ENCODE measurements at regions not wholly inside any gene's neighbourhood (a gene's known extent, or its start where the extent isn't known, plus 50 kb on each side); places are given as distances from the start of the nearest gene placed in this dataset.
"Not testable (repeated sequence)": the region's sequence is repeated elsewhere in the genome, so short reads cannot be mapped to it uniquely, and the experiment has no call there.

- no peak for DNase-seq (ENCODE audit: low read depth, low spot score)
Observed at GRCh38 chr5:67771221-67771620, 444.3 kb upstream of the PIK3R1 start.

DNA sequence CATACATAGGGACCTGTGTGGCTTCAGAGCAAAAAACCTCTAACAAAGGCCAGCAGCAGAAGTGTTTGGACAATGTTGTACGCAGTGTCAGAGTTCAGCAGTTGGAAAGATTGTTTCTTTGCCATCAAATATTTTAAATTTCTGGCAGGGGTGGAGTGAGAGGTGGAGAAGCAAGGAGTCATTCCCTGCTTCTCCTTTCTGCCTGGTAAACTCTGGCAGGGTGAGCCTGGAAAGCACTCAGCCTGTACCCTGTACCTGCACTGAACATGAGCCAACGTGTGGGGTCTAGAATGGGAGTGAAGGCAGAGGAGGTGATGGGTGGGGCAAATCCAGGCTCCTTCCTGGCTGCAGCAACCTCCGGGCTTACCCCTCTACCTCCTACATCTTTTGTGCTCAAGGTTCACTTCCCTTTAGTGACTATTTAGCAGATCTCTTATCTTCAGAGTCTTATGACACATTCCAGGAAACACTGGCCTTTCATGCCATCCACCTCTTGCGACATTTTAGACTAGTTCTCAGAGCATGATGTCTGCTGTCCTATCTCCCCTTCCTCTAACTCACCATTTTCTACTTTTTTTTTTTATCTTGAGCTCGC lies 445.0 kb upstream of the PIK3R1 start:
- peak; percentile 22 for DNase-seq (ENCODE audit: low read depth, low spot score)

- DNase-seq (ENCODE audit: low read depth, low spot score), result no peak
Observed at GRCh38 chr5:67765697-67766096, 449.9 kb upstream of the PIK3R1 start.

- not testable (repeated sequence) for DNase-seq (ENCODE audit: low read depth, low spot score)
Observed at GRCh38 chr5:67757771-67758170, 457.8 kb upstream of the PIK3R1 start.

GRCh38 chr5:67752357-67752708 lies 463.2 kb upstream of the PIK3R1 start:
- no peak for DNase-seq (ENCODE audit: low read depth, low spot score)

GRCh38 chr5:67748165-67748690 lies 467.3 kb upstream of the PIK3R1 start:
- no peak for DNase-seq (ENCODE audit: low read depth, low spot score)

DNA sequence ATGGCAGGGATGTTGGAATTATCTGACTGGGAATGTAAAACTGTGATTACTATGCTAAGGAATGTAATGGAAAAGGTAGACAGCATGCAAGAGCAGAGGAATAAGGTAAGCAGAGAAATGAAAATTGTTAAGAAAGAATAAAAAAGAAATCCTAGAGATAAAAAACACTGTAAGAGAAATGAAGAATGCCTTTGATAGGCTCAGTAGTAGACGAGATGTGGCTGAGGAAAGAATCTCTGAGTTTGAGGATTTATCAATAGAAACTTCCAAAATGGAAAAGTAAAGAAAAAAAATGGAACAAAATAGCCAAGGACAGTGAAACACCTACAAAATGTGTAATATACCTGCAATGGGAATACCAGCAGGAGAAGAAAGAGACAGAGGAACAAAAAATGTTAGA lies 468.5 kb upstream of the PIK3R1 start:
- DNase-seq (ENCODE audit: low read depth, low spot score), result no peak

GRCh38 chr5:67746608-67747007 lies 468.9 kb upstream of the PIK3R1 start:
- DNase-seq (ENCODE audit: low read depth, low spot score), result not testable (repeated sequence)

GRCh38 chr5:67746103-67746502 lies 469.5 kb upstream of the PIK3R1 start:
- no peak for DNase-seq (ENCODE audit: low read depth, low spot score)

- DNase-seq (ENCODE audit: low read depth, low spot score), result no peak
Observed at GRCh38 chr5:67732921-67733320, 482.6 kb upstream of the PIK3R1 start.

GRCh38 chr5:67732471-67732870 lies 483.1 kb upstream of the PIK3R1 start:
- DNase-seq (ENCODE audit: low read depth, low spot score), result no peak

DNA sequence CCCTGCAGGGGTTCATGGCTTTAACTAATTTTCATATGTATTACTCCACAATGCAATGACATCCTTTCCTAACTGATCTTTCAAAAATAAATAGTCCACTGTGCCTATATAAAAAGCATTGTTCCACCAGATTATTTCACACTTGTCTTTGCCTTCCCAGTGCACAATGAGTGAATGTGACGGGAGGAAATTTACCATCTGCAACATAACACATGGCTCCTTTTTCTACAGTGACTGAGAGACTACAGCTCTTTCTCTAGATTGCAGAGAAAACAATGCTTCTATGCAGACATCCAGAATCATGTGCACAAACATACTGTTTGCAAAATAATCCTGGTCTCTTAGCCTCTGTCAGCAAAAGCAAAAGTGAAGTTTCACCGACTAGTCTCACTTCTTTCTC lies 483.7 kb upstream of the PIK3R1 start:
- no peak for DNase-seq (ENCODE audit: low read depth, low spot score)

GRCh38 chr5:67730917-67731474 lies 484.6 kb upstream of the PIK3R1 start:
- DNase-seq (ENCODE audit: low read depth, low spot score), result no peak

GRCh38 chr5:67728326-67728890 lies 487.1 kb upstream of the PIK3R1 start:
- DNase-seq (ENCODE audit: low read depth, low spot score), result no peak

GRCh38 chr5:67725604-67726003 lies 490.0 kb upstream of the PIK3R1 start:
- DNase-seq (ENCODE audit: low read depth, low spot score), result peak; percentile 3

GRCh38 chr5:67724412-67725135 lies 491.0 kb upstream of the PIK3R1 start:
- peak; percentile 22 for DNase-seq (ENCODE audit: low read depth, low spot score)

DNA sequence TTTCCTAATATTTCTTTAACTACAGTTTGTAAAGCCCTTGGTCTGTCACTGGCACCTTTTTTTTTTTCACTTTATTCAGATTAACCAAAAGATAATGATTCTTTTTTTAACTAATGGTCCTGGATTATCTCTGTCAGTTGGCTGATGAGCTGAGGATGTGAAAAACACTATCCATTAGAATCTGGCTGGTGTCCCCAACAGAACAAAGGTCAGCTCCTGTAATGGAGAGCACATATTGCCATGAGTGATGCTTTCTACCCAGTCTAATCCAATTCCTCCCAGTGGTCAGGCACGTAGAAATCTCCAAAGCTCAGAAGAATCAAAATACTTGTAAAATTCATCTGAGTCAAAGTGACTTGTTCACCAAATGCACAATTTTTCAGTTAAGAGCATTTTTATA lies 491.7 kb upstream of the PIK3R1 start:
- DNase-seq (ENCODE audit: low read depth, low spot score), result no peak

GRCh38 chr5:67722582-67722981 lies 493.0 kb upstream of the PIK3R1 start:
- not testable (repeated sequence) for DNase-seq (ENCODE audit: low read depth, low spot score)

DNA sequence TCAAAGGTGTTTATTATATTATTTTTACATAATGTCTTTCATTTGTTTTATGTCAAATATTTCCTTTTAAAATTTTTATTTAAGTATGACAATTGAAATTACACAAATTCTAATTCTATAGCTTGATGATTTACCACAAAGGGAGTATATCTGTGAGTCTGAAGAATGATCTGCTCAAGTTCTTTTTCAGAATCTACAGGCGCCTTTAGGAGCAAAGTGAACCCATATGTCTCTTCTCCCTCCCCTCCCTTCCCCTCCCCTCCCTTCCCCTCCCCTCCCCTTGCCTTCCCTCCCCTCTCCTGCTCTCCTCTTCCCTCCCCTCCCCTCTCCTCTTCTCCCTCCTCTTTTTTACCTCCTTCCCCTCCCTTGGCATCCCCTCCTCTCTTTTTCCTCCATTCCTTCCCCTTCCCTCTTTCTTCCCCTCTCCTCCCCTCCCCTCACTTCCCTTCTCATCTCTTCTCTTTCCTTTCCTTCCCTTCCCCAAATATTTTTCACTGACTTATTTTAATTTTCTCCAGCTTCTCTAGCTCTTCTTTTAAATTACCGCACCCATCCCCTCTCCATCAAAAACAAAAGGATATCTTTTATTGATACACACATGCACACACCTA lies 495.3 kb upstream of the PIK3R1 start:
- no peak for DNase-seq (ENCODE audit: low read depth, low spot score)

DNA sequence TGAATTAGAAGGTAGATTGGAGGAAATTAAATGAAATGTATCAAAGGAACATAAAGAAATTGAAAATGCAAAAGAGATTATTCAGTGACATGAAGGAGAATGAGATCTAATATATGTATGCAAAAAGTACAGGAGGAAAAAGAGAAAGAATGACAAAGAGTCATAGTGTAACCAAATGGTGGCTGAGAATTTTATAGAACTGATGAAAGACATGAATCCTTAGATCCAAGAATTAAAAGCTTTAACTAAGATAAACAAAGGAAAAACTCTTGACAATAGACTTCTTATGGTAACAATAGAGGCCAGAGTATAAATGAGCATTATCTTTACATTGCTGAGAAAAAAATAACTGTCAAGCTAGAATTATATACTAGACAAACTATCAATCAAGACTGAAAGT lies 505.4 kb upstream of the CD180 start:
- no peak for DNase-seq (ENCODE audit: low read depth, low spot score)

DNA sequence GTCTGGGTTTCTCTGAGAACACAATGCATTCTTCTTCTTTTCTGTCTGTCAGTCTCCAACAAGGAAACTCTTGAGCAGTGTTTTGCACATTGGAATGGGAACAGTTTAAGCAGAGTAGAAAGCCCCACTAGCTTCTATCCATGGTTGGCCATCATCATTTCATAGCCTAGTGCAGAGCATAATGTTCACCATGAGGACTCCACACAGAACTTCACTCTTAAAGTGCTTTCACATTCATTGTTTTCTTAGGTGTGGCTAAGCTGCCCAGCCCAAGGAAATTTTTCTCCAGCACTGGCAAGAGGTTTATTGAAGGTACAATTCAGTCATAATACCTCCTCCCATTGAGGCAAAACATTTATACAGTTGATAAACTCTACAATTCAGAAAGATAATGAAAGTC lies 503.0 kb upstream of the CD180 start:
- no peak for DNase-seq (ENCODE audit: low read depth, low spot score)

DNA sequence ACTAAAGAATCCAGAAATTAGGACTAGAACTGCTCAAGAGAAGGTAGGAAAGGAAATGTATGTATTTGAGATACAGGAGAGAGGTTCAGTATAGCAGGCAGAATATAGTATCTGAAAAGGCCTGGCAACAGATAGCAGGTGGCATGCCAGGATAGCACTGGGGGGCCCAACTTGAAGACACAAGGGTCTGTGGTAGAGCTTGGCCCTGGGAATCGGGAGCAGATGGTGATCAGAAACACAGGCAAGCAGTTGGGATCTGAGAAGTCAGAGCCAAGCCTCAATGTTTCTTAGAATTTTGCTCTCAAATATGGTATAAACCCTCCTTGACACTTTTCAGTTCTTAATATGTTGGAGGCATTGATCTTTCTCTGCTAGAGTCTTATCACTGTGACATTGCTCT lies 499.8 kb upstream of the CD180 start:
- no peak for DNase-seq (ENCODE audit: low read depth, low spot score)
